ENCODE measurements at regions not wholly inside any gene's neighbourhood (a gene's known extent, or its start where the extent isn't known, plus 50 kb on each side); places are given as distances from the start of the nearest gene placed in this dataset.

- no peak for TF ChIP-seq CTCF (IDR thresholded peaks at IDR 0.05)
- no peak for TF ChIP-seq EP300 (IDR thresholded peaks at IDR 0.05)
- no peak for TF ChIP-seq POLR2A (IDR thresholded peaks at IDR 0.05)
Observed at GRCh38 chr2:207351171-207351570, 178.6 kb upstream of the CREB1 start.

Measured in ovary (tissue), 3 donors.